Loucy (cell line): ENCODE measurements at regions not wholly inside any gene's neighbourhood (a gene's known extent, or its start where the extent isn't known, plus 50 kb on each side); places are given as distances from the start of the nearest gene placed in this dataset.

ENCODE experiments used
- H2AFZ ChIP-seq: fragments of 200-600 bp; sonication (generic); 2 replicates; pipeline ENCODE4 v1.6.0; 2016; ENCODE audit warnings: antibody characterized with exemption, mild to moderate bottlenecking, low read length, moderate library complexity
- H3F3A ChIP-seq: fragments of 200-600 bp; 2 replicates; pipeline ENCODE4 v1.6.0; 2016; ENCODE audit warnings: antibody characterized with exemption, low read depth, mild to moderate bottlenecking
- H3K27me3 ChIP-seq: fragments of 200-600 bp; sonication (generic); 2 replicates; pipeline ENCODE4 v1.6.1; 2014; ENCODE audit warnings: low read length, mild to moderate bottlenecking; ENCODE audit not compliant: insufficient read depth, poor library complexity, severe bottlenecking
- H3K36me3 ChIP-seq: fragments of 200-600 bp; sonication (generic); 2 replicates; pipeline ENCODE4 v1.6.1; 2016; ENCODE audit warnings: low read length; ENCODE audit not compliant: insufficient read depth
- H3K4me1 ChIP-seq: fragments of 200-600 bp; sonication (generic); 2 replicates; pipeline ENCODE4 v1.5.1; 2014; ENCODE audit warnings: low read length, mild to moderate bottlenecking; ENCODE audit not compliant: insufficient read depth, poor library complexity, severe bottlenecking
- H3K4me2 ChIP-seq: fragments of 200-600 bp; sonication (generic); 2 replicates; pipeline ENCODE4 v1.6.0; 2014; ENCODE audit warnings: antibody characterized with exemption, low read length, low read depth, mild to moderate bottlenecking; ENCODE audit not compliant: poor library complexity, severe bottlenecking
- H3K4me3 ChIP-seq: fragments of 200-600 bp; sonication (generic); 2 replicates; pipeline ENCODE4 v1.5.1; 2014; ENCODE audit warnings: low read length, mild to moderate bottlenecking, mixed read lengths; ENCODE audit not compliant: poor library complexity, severe bottlenecking
- H3K79me2 ChIP-seq: fragments of 200-600 bp; sonication (generic); 2 replicates; pipeline ENCODE4 v1.6.1; 2014; ENCODE audit warnings: low read length; ENCODE audit not compliant: insufficient read depth
- H3K9ac ChIP-seq: fragments of 200-600 bp; sonication (generic); 2 replicates; pipeline ENCODE4 v1.6.0; 2014; ENCODE audit warnings: mild to moderate bottlenecking, low read depth, low read length, moderate library complexity; ENCODE audit not compliant: poor library complexity, severe bottlenecking
- H3K9me2 ChIP-seq: fragments of 200-600 bp; sonication (generic); replicated peaks from 2 replicates; pipeline ENCODE4 v1.6.1; 2016; ENCODE audit warnings: low read depth, low read length, mixed read lengths
- H3K9me3 ChIP-seq: fragments of 200-600 bp; sonication (generic); 2 replicates; pipeline ENCODE4 v1.6.1; 2014; ENCODE audit warnings: mild to moderate bottlenecking, antibody characterized with exemption, low read length, low read depth; ENCODE audit not compliant: insufficient read depth
- H4K20me1 ChIP-seq: fragments of 200-600 bp; sonication (generic); 2 replicates; pipeline ENCODE4 v1.6.0; 2014; ENCODE audit warnings: antibody characterized with exemption, low read length, mild to moderate bottlenecking; ENCODE audit not compliant: insufficient read depth, poor library complexity, severe bottlenecking
- EZH2phosphoT487 ChIP-seq: fragments of 200-600 bp; IDR thresholded peaks from 2 replicates; pipeline ENCODE4 v1.6.1; 2018; ENCODE audit warnings: antibody characterized with exemption, mild to moderate bottlenecking, moderate library complexity, borderline replicate concordance
- TF ChIP-seq, protein P1 (sequence below): fragments of 200-600 bp; sonication (generic); conservative IDR thresholded peaks from 2 replicates; pipeline ENCODE4 v1.5.1; 2014; ENCODE audit warnings: mild to moderate bottlenecking, antibody characterized with exemption, low read length

- Histone ChIP-seq H3K9ac (no peak overlapping the region), H3K9me2 (no peaks in the 10 kb centered on the region), H3K4me2 (no peak overlapping the region), H3K36me3 (no peaks in the 10 kb centered on the region), H3K9me3 (no peaks in the 10 kb centered on the region), H2AFZ (no peak overlapping the region), H3K4me3 (no peak overlapping the region), H4K20me1 (no peaks in the 10 kb centered on the region), H3K27me3 (no peaks in the 10 kb centered on the region), H3K79me2 (no peaks in the 10 kb centered on the region), H3F3A (no peaks in the 10 kb centered on the region), H3K4me1 (no peaks in the 10 kb centered on the region)
- no peak for TF ChIP-seq EZH2phosphoT487
- TF ChIP-seq, protein P1, sequence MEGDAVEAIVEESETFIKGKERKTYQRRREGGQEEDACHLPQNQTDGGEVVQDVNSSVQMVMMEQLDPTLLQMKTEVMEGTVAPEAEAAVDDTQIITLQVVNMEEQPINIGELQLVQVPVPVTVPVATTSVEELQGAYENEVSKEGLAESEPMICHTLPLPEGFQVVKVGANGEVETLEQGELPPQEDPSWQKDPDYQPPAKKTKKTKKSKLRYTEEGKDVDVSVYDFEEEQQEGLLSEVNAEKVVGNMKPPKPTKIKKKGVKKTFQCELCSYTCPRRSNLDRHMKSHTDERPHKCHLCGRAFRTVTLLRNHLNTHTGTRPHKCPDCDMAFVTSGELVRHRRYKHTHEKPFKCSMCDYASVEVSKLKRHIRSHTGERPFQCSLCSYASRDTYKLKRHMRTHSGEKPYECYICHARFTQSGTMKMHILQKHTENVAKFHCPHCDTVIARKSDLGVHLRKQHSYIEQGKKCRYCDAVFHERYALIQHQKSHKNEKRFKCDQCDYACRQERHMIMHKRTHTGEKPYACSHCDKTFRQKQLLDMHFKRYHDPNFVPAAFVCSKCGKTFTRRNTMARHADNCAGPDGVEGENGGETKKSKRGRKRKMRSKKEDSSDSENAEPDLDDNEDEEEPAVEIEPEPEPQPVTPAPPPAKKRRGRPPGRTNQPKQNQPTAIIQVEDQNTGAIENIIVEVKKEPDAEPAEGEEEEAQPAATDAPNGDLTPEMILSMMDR: peak; percentile 59
Observed at GRCh38 chr11:36792996-36793914, 195.2 kb upstream of the RAG2 start.

DNA sequence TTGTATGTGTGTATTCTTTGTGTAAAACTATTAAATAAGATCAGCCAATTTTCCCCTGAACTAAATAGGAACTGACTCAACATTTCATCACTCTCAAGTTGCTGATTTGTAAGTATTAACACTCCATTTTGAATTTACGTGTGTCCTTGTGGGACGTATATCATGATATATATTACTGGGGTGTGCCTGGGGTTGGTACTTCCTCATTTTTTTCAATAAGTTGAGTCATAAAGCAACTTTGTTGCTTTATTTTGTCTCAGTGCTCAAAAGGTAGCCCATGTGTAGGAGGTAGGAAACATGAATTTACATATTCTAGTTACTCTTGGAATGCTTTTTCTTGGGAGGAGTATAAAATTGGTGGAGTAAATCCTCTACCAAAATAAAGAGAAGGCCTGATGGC is 193.9 kb upstream of the RAG2 start:
- H3K9ac ChIP-seq: no peak overlapping the region
- no peaks in the 10 kb centered on the region for H3F3A ChIP-seq
- H3K79me2 ChIP-seq: no peaks in the 10 kb centered on the region
- no peak for TF ChIP-seq EZH2phosphoT487
- TF ChIP-seq, protein P1: no peak
- no peaks in the 10 kb centered on the region for H3K4me1 ChIP-seq
- no peaks in the 10 kb centered on the region for H4K20me1 ChIP-seq
- H3K36me3 ChIP-seq: no peaks in the 10 kb centered on the region
- no peak overlapping the region for H3K4me2 ChIP-seq
- H3K9me2 ChIP-seq: no peaks in the 10 kb centered on the region
- H3K27me3 ChIP-seq: no peaks in the 10 kb centered on the region
- no peak overlapping the region for H3K4me3 ChIP-seq
- no peaks in the 10 kb centered on the region for H3K9me3 ChIP-seq
- H2AFZ ChIP-seq: no peak overlapping the region

DNA sequence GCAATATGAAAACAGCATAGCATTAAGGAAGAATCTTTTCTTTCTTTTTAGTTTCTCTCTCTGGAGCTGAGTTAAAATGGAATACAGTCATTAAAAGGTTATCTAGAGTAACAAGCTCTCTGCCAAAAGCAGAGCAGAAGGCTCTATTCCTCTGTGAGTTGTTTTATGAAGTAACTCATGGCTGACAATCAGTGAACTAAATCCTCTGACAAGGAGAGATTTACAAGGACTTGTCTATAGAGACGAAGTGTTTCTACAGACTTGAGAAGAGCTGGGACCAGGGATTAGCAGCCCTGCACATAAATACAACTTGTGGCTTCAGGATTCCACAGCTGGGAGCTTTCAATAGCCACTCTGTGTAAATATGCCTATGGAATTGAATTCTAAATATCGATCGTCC is 192.5 kb upstream of the RAG2 start:
- no peak overlapping the region for H3K4me3 ChIP-seq
- no peaks in the 10 kb centered on the region for H3K9me3 ChIP-seq
- H3K9ac ChIP-seq: no peak overlapping the region
- H3K27me3 ChIP-seq: no peaks in the 10 kb centered on the region
- H3K79me2 ChIP-seq: no peaks in the 10 kb centered on the region
- no peak overlapping the region for H3K4me2 ChIP-seq
- no peaks in the 10 kb centered on the region for H3K36me3 ChIP-seq
- H3K9me2 ChIP-seq: no peaks in the 10 kb centered on the region
- no peaks in the 10 kb centered on the region for H3F3A ChIP-seq
- no peaks in the 10 kb centered on the region for H3K4me1 ChIP-seq
- H4K20me1 ChIP-seq: no peaks in the 10 kb centered on the region
- no peak for TF ChIP-seq EZH2phosphoT487
- TF ChIP-seq, protein P1: no peak
- no peak overlapping the region for H2AFZ ChIP-seq
